GM23338 (cell line): ENCODE measurements at regions not wholly inside any gene's neighbourhood (a gene's known extent, or its start where the extent isn't known, plus 50 kb on each side); places are given as distances from the start of the nearest gene placed in this dataset.
A peak's percentile ranks its signal among the peaks of the same experiment; 100 is the strongest.

Experiments
- ATAC-seq: fragments of 200-7000 bp; cut with Tn5 transposase; 3 replicates; pipeline ENCODE4 v1.9.1; 2020
- DNase-seq: peaks from one replicate; pipeline ENCODE4 v3.0.0-alpha.2; 2015; ENCODE audit warnings: low spot score
- H2AFZ ChIP-seq: fragments of 200-600 bp; sonication (generic); 2 replicates; pipeline ENCODE4 v1.8.0; 2016; ENCODE audit warnings: antibody characterized with exemption, mild to moderate bottlenecking, moderate library complexity
- H3F3A ChIP-seq: fragments of 200-600 bp; sonication (generic); replicated peaks from 2 replicates; pipeline ENCODE4 v1.8.0; 2017; ENCODE audit warnings: antibody characterized with exemption, mixed run types, low read depth
- H3K27ac ChIP-seq: fragments of 200-600 bp; sonication (generic); 2 replicates; pipeline ENCODE4 v1.6.1; 2016; ENCODE audit warnings: low read depth
- H3K27me3 ChIP-seq: fragments of 200-600 bp; sonication (generic); 2 replicates; pipeline ENCODE4 v1.8.0; 2016; ENCODE audit warnings: mild to moderate bottlenecking, mixed run types, moderate library complexity; ENCODE audit not compliant: insufficient read depth
- H3K36me3 ChIP-seq: fragments of 200-600 bp; sonication (generic); 2 replicates; pipeline ENCODE4 v1.8.0; 2016; ENCODE audit warnings: mild to moderate bottlenecking; ENCODE audit not compliant: insufficient read depth
- H3K4me1 ChIP-seq: fragments of 200-600 bp; sonication (generic); 2 replicates; pipeline ENCODE4 v1.8.0; 2016; ENCODE audit warnings: mild to moderate bottlenecking, moderate library complexity; ENCODE audit not compliant: insufficient read depth
- H3K4me2 ChIP-seq: fragments of 200-600 bp; sonication (generic); 2 replicates; pipeline ENCODE4 v1.7.1; 2017; ENCODE audit warnings: mixed run types
- H3K4me3 ChIP-seq: fragments of 200-600 bp; sonication (generic); 2 replicates; pipeline ENCODE4 v1.6.1; 2016; ENCODE audit warnings: mixed run types
- H3K79me2 ChIP-seq: fragments of 200-600 bp; sonication (generic); replicated peaks from 2 replicates; pipeline ENCODE4 v1.8.0; 2017; ENCODE audit warnings: mild to moderate bottlenecking; ENCODE audit not compliant: insufficient read depth
- H3K9me2 ChIP-seq: fragments of 200-600 bp; sonication (generic); 2 replicates; pipeline ENCODE4 v1.8.0; 2017; ENCODE audit not compliant: insufficient read depth
- H4K20me1 ChIP-seq: fragments of 200-600 bp; sonication (generic); replicated peaks from 2 replicates; pipeline ENCODE4 v1.8.0; 2017; ENCODE audit warnings: mild to moderate bottlenecking; ENCODE audit not compliant: insufficient read depth
- H3K27ac Mint-ChIP-seq: 2 replicates; pipeline ENCODE4 v1.8.0; 2020; ENCODE audit warnings: inconsistent platforms, mild to moderate bottlenecking, moderate library complexity, mixed read lengths
- H3K27me3 Mint-ChIP-seq: 3 replicates; pipeline ENCODE4 v1.8.0; 2022; ENCODE audit warnings: low read depth, mild to moderate bottlenecking, moderate library complexity, mixed read lengths, inconsistent platforms; ENCODE audit not compliant: insufficient read depth, poor library complexity
- H3K36me3 Mint-ChIP-seq: 3 replicates; pipeline ENCODE4 v1.8.0; 2021; ENCODE audit warnings: low read depth, mild to moderate bottlenecking, inconsistent platforms, moderate library complexity, mixed read lengths
- H3K4me1 Mint-ChIP-seq: 3 replicates; pipeline ENCODE4 v1.8.0; 2020; ENCODE audit warnings: mild to moderate bottlenecking, inconsistent platforms, mixed read lengths
- H3K4me3 Mint-ChIP-seq: 3 replicates; pipeline ENCODE4 v1.8.0; 2021; ENCODE audit warnings: moderate library complexity, mild to moderate bottlenecking, inconsistent platforms, mixed read lengths
- H3K9me3 Mint-ChIP-seq: 3 replicates; pipeline ENCODE4 v1.8.0; 2020; ENCODE audit warnings: moderate library complexity, mild to moderate bottlenecking, inconsistent platforms, mixed read lengths
- JUNB ChIP-seq: IDR thresholded peaks from one replicate; pipeline ENCODE4 v1.6.1; 2016; ENCODE audit warnings: antibody characterized with exemption; ENCODE audit not compliant: unreplicated experiment
- NANOG ChIP-seq: IDR thresholded peaks from 2 replicates; pipeline ENCODE4 v1.6.1; 2016; ENCODE audit warnings: antibody characterized with exemption, borderline replicate concordance
- POLR2AphosphoS5 ChIP-seq: IDR thresholded peaks from 2 replicates; pipeline ENCODE4 v1.6.1; 2016; ENCODE audit warnings: antibody characterized with exemption, low read depth
- REST ChIP-seq: IDR thresholded peaks from one replicate; pipeline ENCODE4 v1.6.1; 2018; ENCODE audit warnings: antibody characterized with exemption; ENCODE audit not compliant: unreplicated experiment
- ZNF331 ChIP-seq: fragments of 250-450 bp; sonication (Bioruptor Pico); IDR thresholded peaks from 2 replicates; pipeline ENCODE4 v1.5.0; 2020; ENCODE audit warnings: low read depth, mild to moderate bottlenecking, moderate library complexity
- ZNF462 ChIP-seq: fragments of 250-450 bp; sonication (Bioruptor Pico); IDR thresholded peaks from 2 replicates; pipeline ENCODE4 v1.5.0; 2020; ENCODE audit warnings: mild to moderate bottlenecking, moderate library complexity

GRCh38 chr4:36870121-36870520 is 374.4 kb upstream of the NWD2 start:
- H3K27ac ChIP-seq = no peak overlapping the region
- no peaks in the 10 kb centered on the region for H3K79me2 ChIP-seq
- Mint-ChIP-seq H3K9me3 (no peaks in the 10 kb centered on the region), H3K4me1 (no peaks in the 10 kb centered on the region; the same call in 2 of the 3 replicates), H3K36me3 (no peaks in the 10 kb centered on the region), H3K27me3 (no peaks in the 10 kb centered on the region), H3K4me3 (no peak overlapping the region), H3K27ac (no peak overlapping the region)
- no peak for TF ChIP-seq REST
- TF ChIP-seq NANOG = no peak
- ATAC-seq (no peak), DNase-seq (no peak)
- no peaks in the 10 kb centered on the region for H3K36me3 ChIP-seq
- H3K4me1 ChIP-seq = no peaks in the 10 kb centered on the region
- H3K27me3 ChIP-seq = no peaks in the 10 kb centered on the region
- H2AFZ ChIP-seq = no peak overlapping the region
- H4K20me1 ChIP-seq = no peaks in the 10 kb centered on the region
- H3K9me2 ChIP-seq = no peaks in the 10 kb centered on the region
- H3K4me3 ChIP-seq = no peak overlapping the region
- H3F3A ChIP-seq = no peaks in the 10 kb centered on the region
- H3K4me2 ChIP-seq = no peak overlapping the region

- Histone ChIP-seq H3F3A (no peaks in the 10 kb centered on the region), H3K4me2 (no peak overlapping the region), H3K4me1 (no peaks in the 10 kb centered on the region), H2AFZ (0 out of 2 replicates have a peak overlapping the region, but pooled peaks have one; percentile 1), H3K4me3 (no peak overlapping the region), H3K9me2 (no peaks in the 10 kb centered on the region), H3K27ac (no peak overlapping the region), H3K27me3 (no peaks in the 10 kb centered on the region), H4K20me1 (no peaks in the 10 kb centered on the region), H3K79me2 (no peaks in the 10 kb centered on the region), H3K36me3 (no peaks in the 10 kb centered on the region)
- Mint-ChIP-seq H3K27ac (no peak overlapping the region), H3K9me3 (no peaks in the 10 kb centered on the region), H3K4me3 (no peak overlapping the region), H3K4me1 (no peaks in the 10 kb centered on the region; the same call in 2 of the 3 replicates), H3K27me3 (no peaks in the 10 kb centered on the region), H3K36me3 (no peaks in the 10 kb centered on the region)
- ATAC-seq (no peak), DNase-seq (no peak)
- no peak for TF ChIP-seq ZNF462
- TF ChIP-seq JUNB = no peak
- TF ChIP-seq POLR2AphosphoS5 = no peak
- no peak for TF ChIP-seq ZNF331
- no peak for TF ChIP-seq REST
Observed at GRCh38 chr4:36872679-36873078, 371.9 kb upstream of the NWD2 start.
